ENCODE measurements at regions not wholly inside any gene's neighbourhood (a gene's known extent, or its start where the extent isn't known, plus 50 kb on each side); places are given as distances from the start of the nearest gene placed in this dataset.

DNA sequence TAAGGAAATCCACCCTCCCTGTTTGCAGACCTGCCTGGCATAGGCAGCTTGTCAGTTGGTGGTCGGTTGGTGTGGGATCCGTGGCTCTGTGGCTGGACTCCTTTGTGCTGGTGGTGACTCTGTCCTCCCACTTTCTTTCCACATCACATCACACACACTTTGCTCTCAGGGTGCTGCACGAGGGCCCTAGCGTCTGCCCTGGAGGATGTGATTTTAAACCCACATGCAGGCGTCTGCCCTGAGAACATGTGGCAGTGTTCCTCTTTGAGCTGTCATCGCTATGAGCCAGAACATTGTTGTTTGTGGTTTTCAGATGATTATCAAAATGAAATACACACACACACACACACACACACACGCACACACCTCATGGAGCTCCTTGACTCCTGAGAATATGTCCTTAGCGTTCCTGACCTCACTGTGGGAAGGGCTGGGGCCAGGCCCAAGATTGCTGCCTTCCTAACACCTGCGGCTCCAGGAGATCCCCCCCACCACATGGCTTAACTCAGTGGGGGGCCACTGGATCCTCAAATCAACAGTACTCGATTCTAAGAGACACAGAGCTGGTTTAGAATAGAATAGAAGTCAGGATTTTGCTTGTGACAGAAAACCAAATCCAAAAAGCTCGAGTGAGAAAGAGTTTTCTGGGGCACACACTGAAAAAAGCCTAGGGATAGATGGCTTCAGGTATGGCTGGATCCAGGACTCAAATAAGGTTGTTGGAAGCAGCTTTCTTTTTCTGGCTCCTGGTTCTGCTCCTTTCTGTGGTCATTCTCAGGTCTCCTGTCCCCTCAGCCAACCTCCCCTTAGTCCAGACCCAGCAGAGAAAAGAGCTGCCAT lies 54.8 kb downstream of the RTP5 start:
- no peak for DNase-seq

GRCh38 chr2:241924909-241925250 lies 55.4 kb downstream of the RTP5 start:
- no peak for DNase-seq

GRCh38 chr2:241925277-241925676 lies 55.7 kb downstream of the RTP5 start:
- no peak for DNase-seq

DNA sequence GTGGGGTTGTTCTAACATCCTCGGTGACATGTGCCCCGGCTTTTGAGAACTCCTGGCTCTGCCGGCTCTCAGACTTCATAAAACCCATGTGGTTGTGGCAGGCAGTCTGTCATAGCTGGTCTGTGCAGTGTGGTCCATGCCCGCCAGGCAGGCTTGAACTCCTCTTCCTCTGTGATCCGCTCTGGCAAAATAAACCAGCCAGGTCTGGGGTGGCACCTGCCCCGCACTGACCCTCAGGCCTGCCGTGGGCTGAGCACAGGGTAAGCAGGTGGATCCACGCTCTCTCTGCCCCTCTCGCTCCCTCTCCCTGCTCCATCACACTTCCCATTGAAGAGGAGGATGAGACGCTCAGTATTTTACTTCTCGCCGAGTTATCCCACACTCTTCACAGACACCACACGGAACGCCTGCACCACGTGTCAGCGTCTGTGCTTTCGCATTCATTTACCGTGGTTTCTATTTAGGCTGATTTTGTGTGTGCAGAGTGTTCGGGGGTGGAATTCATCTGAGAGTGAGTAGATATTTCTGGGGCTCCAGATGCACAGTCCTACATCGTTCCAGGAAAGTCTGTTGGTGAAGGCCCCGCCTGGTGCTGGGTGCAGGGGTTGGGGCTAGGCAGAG lies 56.4 kb downstream of the RTP5 start:
- DNase-seq: no peak

GRCh38 chr2:241926541-241927311 lies 57.2 kb downstream of the RTP5 start:
- no peak for DNase-seq

- DNase-seq: no peak
Measured at GRCh38 chr2:241929551-241930490, 60.3 kb downstream of the RTP5 start.

DNA sequence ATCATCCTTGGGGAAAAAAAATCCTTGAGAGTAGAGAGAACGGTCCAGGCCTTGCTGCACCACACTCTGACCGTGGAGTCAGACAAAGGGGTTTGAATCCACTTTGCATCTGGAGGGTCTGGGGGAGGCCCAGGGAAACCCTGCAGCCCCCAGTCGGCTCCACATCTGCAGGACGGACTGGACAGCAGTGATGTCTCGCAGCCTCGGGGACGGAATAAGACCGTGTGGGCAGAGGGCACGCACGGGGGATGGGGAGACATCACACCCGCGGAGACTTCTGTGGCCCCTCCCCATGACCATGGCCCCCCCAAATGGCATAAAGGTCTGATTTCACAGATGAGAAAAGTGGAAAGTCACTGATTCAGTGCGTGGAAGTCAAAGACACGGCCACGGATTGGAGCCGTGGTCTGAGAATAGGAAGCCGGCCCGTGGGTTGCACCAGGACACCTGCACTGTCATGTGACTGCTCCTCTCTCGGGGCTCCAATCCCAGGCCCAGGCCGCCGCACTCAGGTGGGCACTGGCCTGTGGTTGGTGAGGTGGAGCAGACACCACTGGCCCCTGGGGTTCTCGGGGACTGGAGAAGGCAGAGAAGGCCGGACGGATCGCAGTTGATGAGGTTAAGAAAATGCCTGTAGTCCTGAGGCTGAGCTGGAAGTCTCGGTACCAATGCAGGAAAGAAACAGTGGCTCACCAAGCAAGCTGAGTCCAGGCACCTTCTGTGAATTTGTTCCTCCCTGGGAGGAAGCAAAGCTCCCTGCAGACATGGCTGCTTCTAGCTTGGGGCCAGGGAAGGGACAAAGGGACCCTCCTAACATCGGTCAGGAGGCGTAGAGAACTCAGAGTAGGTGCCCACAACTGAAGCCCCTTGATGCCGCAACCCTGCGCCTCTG lies 61.8 kb downstream of the RTP5 start:
- DNase-seq: no peak

DNA sequence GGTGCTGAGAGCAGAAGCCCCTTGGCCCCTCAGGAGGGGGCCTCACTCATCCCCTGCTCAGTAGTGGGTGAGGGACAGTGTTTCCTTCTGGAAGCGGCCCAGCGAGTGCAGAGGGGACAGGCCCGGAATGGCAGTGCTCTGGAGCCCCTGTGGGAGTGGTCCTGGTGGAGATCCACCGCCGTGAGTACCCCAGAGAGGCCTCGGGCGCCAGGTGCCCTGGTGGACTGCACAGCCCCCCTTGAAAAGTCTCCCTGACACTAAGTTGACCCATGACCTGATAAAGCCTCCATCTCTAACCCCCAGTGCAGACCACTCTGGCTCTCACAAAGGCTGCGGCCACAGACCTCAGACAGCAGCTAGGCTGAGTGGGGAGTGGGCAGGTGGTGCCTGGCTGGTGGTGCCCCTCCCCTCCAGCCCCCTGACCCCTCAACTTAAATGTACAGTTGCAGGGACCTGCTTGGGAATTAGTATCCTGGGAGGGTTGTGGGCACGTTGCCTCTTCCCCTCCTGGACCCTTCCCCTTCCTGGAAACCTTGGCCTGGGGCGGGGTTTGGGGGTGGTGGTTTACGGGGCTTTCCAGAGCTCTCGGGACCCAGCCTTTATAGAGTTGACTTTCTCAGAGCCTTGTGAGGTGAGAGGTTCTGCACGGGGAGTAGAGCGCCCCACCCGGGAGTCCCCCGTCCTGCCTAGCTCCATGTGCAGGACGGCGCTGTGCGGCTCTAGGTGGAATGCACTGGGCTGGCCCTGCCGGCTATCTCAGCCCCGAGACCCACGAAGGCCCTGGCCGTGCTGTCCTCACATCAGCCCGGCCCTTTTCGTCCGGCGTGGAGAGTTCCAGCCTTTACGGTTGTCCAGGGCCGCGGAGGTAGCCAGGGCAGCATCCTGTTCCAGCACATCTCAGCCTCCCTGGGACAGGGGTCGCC lies 62.7 kb downstream of the RTP5 start:
- DNase-seq: no peak

DNA sequence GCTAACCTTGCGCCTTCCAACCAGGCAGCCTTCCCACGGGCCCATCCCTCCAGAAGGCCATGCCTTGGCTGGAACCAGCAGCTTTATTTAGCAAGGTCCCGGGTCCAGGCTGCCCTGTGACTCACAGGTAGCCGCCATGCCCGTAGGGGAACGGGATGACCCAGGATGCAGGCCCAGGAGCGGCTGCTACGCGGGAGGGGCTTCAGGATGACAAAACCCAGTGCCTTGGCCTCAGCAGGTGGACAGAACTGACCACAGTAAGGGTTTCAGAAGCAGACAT lies 63.3 kb downstream of the RTP5 start:
- DNase-seq: no peak

DNA sequence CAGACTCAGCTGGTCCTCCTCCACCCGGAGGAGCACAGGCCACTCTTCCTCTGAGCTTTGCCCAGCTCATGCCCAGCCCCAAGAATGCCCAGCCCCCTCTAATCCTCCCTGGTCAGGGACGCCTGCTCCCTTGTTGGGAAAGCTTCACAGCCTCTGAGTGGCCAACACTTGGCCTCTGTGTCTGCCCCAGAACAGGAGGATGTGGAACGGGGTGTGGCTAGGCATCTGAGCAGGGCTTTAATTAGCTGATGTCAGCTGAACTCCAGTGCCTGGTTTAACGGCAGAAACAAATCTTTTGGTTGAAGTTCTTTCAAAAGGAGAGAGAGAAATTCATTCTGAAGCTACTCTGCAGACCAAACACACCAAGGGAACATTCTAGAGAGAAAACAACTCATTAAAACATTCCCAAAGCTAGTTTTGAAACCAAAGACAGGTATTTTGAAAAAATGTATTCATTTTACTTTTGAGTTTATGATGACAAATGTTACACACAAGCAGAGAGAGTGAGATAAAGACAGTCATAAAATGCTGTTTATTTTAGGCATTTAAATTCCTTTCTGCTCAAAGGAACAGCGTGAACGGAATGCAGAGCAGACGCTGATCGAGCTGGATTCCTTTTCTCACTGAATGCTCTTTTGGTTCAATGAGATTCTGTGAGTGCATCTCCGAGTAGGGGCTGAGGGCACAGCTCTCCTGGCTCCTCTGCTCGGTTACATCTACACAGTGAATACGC lies 63.8 kb downstream of the RTP5 start:
- DNase-seq: no peak

DNA sequence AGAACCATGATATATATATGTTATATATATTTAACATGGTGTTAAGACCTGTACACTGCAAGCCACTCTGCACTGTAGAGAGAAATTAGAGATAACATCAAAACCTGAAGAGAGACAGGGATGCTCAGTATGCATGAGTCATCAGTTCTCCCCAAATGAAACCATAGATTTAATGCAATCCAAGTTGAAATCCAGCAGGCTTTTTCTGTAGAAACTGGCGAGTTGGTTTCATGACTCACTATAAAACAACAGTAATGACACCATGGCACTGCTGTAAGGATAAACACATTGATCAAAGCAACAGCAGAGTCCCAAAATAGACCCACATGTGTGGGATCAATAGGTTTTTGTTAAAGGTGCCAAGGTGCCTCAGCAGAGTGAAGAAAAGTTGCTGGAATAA lies 65.8 kb downstream of the RTP5 start:
- no peak for DNase-seq

- no peak for DNase-seq
Measured at GRCh38 chr2:241935774-241936173, 66.2 kb downstream of the RTP5 start.

GRCh38 chr2:241936457-241937133 lies 67.1 kb downstream of the RTP5 start:
- DNase-seq: no peak

DNA sequence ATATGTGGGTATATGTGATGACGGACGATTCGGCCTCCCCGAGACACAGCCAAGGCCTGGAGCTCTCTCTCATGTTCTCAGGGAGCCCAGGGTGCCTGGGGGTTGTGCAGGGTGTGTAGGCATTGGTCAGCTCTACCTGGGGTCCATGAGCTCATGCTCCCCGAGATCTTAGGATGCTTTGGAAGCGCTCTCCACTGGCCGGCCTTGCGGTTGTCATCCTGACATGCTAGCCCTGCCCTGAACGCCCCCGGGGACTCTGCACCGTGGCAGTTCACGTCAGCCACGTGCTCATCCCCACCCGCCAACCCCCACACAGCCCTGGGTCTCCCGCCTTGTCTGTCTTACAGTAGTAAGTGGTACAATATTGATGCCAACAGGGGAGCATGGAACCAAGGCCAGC lies 67.8 kb downstream of the RTP5 start:
- no peak for DNase-seq

GRCh38 chr2:241939541-241939940 lies 70.0 kb downstream of the RTP5 start:
- no peak for DNase-seq

GRCh38 chr2:241940329-241940728 lies 70.8 kb downstream of the RTP5 start:
- no peak for DNase-seq

GRCh38 chr2:241941691-241942301 lies 72.3 kb downstream of the RTP5 start:
- DNase-seq: no peak

GRCh38 chr2:241942416-241943208 lies 73.1 kb downstream of the RTP5 start:
- DNase-seq: no peak

Data from activated effector memory CD4-positive, alpha-beta T cell treated with Interleukin-2 at 50 U/mL for 16 hours (primary cell).